IMR-90 (cell line): ENCODE measurements at regions not wholly inside any gene's neighbourhood (a gene's known extent, or its start where the extent isn't known, plus 50 kb on each side); places are given as distances from the start of the nearest gene placed in this dataset.

Experiments
- ATAC-seq: fragments of 200-7000 bp; cut with Tn5 transposase; 2 replicates; pipeline ENCODE4 v1.9.1; 2020; ENCODE audit warnings: low read depth, mild to moderate bottlenecking, moderate library complexity
- BruUV-seq: library from RNA; stranded (reverse); fragments of 400-500 nt; replicated peaks from 2 replicates; lab custom pipeline; 2021; lab: Mats Ljungman, UMichigan
- CTCF ChIA-PET: fragments of 300-600 bp; formaldehyde crosslinking; extraction: SDS; loops from one replicate; lab custom pipeline; 2021; ENCODE audit warnings: antibody characterized with exemption; lab: Yijun Ruan, JAX
- POLR2A ChIA-PET: fragments of 300-600 bp; sonication (Branson Sonifier 250); formaldehyde crosslinking; loops from one replicate; lab custom pipeline; 2022; ENCODE audit warnings: antibody characterized with exemption; ENCODE audit not compliant: unreplicated experiment; lab: Charles Lee
- DNase-seq: peaks from one replicate; pipeline ENCODE4 v3.0.0; 2013
- H2AFZ ChIP-seq: replicated peaks from 2 replicates; pipeline ENCODE3; 2013; ENCODE audit warnings: low read length, mild to moderate bottlenecking; ENCODE audit not compliant: poor library complexity
- H2AK5ac ChIP-seq: 2 replicates; pipeline ENCODE4 v1.6.1; 2013; ENCODE audit warnings: low read depth, low read length, inconsistent platforms
- H2AK9ac ChIP-seq: replicated peaks from 2 replicates; pipeline ENCODE3; 2013; ENCODE audit warnings: mild to moderate bottlenecking, low read depth, low read length, moderate library complexity; ENCODE audit not compliant: poor library complexity
- H2BK120ac ChIP-seq: 2 replicates; pipeline ENCODE4 v1.6.1; 2013; ENCODE audit warnings: low read depth, low read length, inconsistent platforms
- H2BK15ac ChIP-seq: 3 replicates; pipeline ENCODE4 v1.6.1; 2013; ENCODE audit warnings: low read depth, low read length, inconsistent platforms
- H2BK20ac ChIP-seq: 2 replicates; pipeline ENCODE4 v1.6.1; 2013; ENCODE audit warnings: low read depth, mild to moderate bottlenecking, inconsistent platforms, low read length, moderate library complexity
- H2BK5ac ChIP-seq: 2 replicates; pipeline ENCODE4 v1.6.1; 2013; ENCODE audit warnings: mild to moderate bottlenecking, low read depth, low read length, inconsistent platforms; ENCODE audit not compliant: poor library complexity, severe bottlenecking
- H3K14ac ChIP-seq: replicated peaks from 2 replicates; pipeline ENCODE4 v1.6.1; 2013; ENCODE audit warnings: low read depth, low read length, inconsistent platforms
- H3K18ac ChIP-seq: 2 replicates; pipeline ENCODE4 v1.6.1; 2013; ENCODE audit warnings: low read depth, low read length, control low read depth
- H3K23ac ChIP-seq: 2 replicates; pipeline ENCODE4 v1.6.1; 2013; ENCODE audit warnings: low read depth, low read length, inconsistent platforms
- H3K27ac ChIP-seq: 2 replicates; pipeline ENCODE4 v1.5.1; 2013; ENCODE audit warnings: mild to moderate bottlenecking, control low read depth, low read length; ENCODE audit not compliant: insufficient read depth
- H3K27me3 ChIP-seq: 2 replicates; pipeline ENCODE4 v1.6.1; 2013; ENCODE audit warnings: low read length; ENCODE audit not compliant: control insufficient read depth, insufficient read depth
- H3K36me3 ChIP-seq: 2 replicates; pipeline ENCODE4 v1.6.1; 2013; ENCODE audit warnings: low read length, mixed read lengths; ENCODE audit not compliant: control insufficient read depth, insufficient read depth
- H3K4ac ChIP-seq: 2 replicates; pipeline ENCODE4 v1.6.1; 2013; ENCODE audit warnings: low read depth, low read length, inconsistent platforms
- H3K4me1 ChIP-seq: 2 replicates; pipeline ENCODE4 v1.6.1; 2013; ENCODE audit warnings: low read length, mixed read lengths; ENCODE audit not compliant: control insufficient read depth, insufficient read depth
- H3K4me2 ChIP-seq: 2 replicates; pipeline ENCODE4 v1.6.1; 2013; ENCODE audit warnings: low read depth, mild to moderate bottlenecking, control low read depth, low read length, moderate library complexity
- H3K4me3 ChIP-seq: 2 replicates; pipeline ENCODE4 v1.5.1; 2013; ENCODE audit warnings: low read depth, mild to moderate bottlenecking, control low read depth, low read length, moderate library complexity; ENCODE audit not compliant: insufficient read depth
- H3K56ac ChIP-seq: 2 replicates; pipeline ENCODE4 v1.6.1; 2013; ENCODE audit warnings: low read length, inconsistent platforms; ENCODE audit not compliant: insufficient read depth; ENCODE audit errors: extremely low read depth
- H3K79me1 ChIP-seq, 2 experiments: 2 replicates each; pipeline ENCODE4 v1.6.1; 2013; ENCODE audit warnings: low read length in 2 of 2, inconsistent platforms in 1 of 2, low read depth in 1 of 2
- H3K9ac ChIP-seq: 2 replicates; pipeline ENCODE4 v1.6.1; 2013; ENCODE audit warnings: low read depth, low read length, control low read depth
- H3K9me1 ChIP-seq: 2 replicates; pipeline ENCODE4 v1.6.1; 2013; ENCODE audit warnings: low read length, inconsistent platforms; ENCODE audit not compliant: insufficient read depth
- H3K9me3 ChIP-seq: 2 replicates; pipeline ENCODE4 v1.6.1; 2013; ENCODE audit warnings: low read length; ENCODE audit not compliant: control insufficient read depth, insufficient read depth
- H4K20me1 ChIP-seq: 2 replicates; pipeline ENCODE4 v1.6.1; 2013; ENCODE audit warnings: low read length, inconsistent platforms; ENCODE audit not compliant: insufficient read depth
- H4K5ac ChIP-seq: 2 replicates; pipeline ENCODE4 v1.6.1; 2013; ENCODE audit warnings: mild to moderate bottlenecking, low read depth, low read length, control low read depth
- H4K8ac ChIP-seq, 2 experiments: 2 replicates each; pipeline ENCODE4 v1.6.1; 2013; ENCODE audit warnings: low read depth in 2 of 2, low read length in 2 of 2, control low read depth in 1 of 2, inconsistent platforms in 1 of 2
- H4K91ac ChIP-seq: 2 replicates; pipeline ENCODE4 v1.6.1; 2013; ENCODE audit warnings: low read depth, low read length, inconsistent platforms; ENCODE audit not compliant: insufficient read depth
- BHLHE40 ChIP-seq: fragments of 150-350 bp; IDR thresholded peaks from 2 replicates; pipeline ENCODE4 v1.6.1; 2016; ENCODE audit warnings: mild to moderate bottlenecking, low read depth, low read length
- CEBPB ChIP-seq: IDR thresholded peaks from 2 replicates; pipeline ENCODE4 v1.6.1; 2012; ENCODE audit warnings: low read depth, low read length, improper control_type of control experiment
- CHD1 ChIP-seq: IDR thresholded peaks from 2 replicates; pipeline ENCODE4 v1.6.1; 2012; ENCODE audit warnings: low read depth, low read length, improper control_type of control experiment
- FOS ChIP-seq: fragments of 150-350 bp; IDR thresholded peaks from 2 replicates; pipeline ENCODE4 v1.6.1; 2016; ENCODE audit warnings: low read depth, low read length
- MAFK ChIP-seq: IDR thresholded peaks from 2 replicates; pipeline ENCODE4 v1.6.1; 2012; ENCODE audit warnings: low read depth, low read length, improper control_type of control experiment
- MAZ ChIP-seq: IDR thresholded peaks from 2 replicates; pipeline ENCODE4 v1.6.1; 2012; ENCODE audit warnings: low read depth, mild to moderate bottlenecking, low read length, improper control_type of control experiment, moderate library complexity, borderline replicate concordance
- MXI1 ChIP-seq: IDR thresholded peaks from 2 replicates; pipeline ENCODE4 v1.6.1; 2012; ENCODE audit warnings: low read depth, mild to moderate bottlenecking, low read length, moderate library complexity, borderline replicate concordance
- NFE2L2 ChIP-seq: fragments of 150-350 bp; IDR thresholded peaks from 2 replicates; pipeline ENCODE4 v1.6.1; 2016; ENCODE audit warnings: low read depth, mild to moderate bottlenecking, low read length
- POLR2A ChIP-seq: IDR thresholded peaks from 2 replicates; pipeline ENCODE4 v1.6.1; 2012; ENCODE audit warnings: mild to moderate bottlenecking, low read depth, low read length
- RAD21 ChIP-seq: IDR thresholded peaks from 2 replicates; pipeline ENCODE4 v1.6.1; 2012; ENCODE audit warnings: low read length, improper control_type of control experiment
- RCOR1 ChIP-seq: IDR thresholded peaks from 2 replicates; pipeline ENCODE4 v1.6.1; 2012; ENCODE audit warnings: mild to moderate bottlenecking, low read length, improper control_type of control experiment; ENCODE audit not compliant: insufficient replicate concordance
- RFX5 ChIP-seq: IDR thresholded peaks from 2 replicates; pipeline ENCODE4 v1.8.0; 2012; ENCODE audit warnings: low read depth, mild to moderate bottlenecking, low read length, moderate library complexity
- SMC3 ChIP-seq: fragments of 150-350 bp; IDR thresholded peaks from 2 replicates; pipeline ENCODE4 v1.6.1; 2016; ENCODE audit warnings: low read depth, mild to moderate bottlenecking, antibody characterized with exemption, low read length, moderate library complexity
- WGBS, 2 experiments: methylation state at CpG; one replicate each; pipeline versions ENCODE4 v1.1.5 to v1.1.7; 2013; ENCODE audit warnings: missing lambda C conversion rate in 2 of 2; ENCODE audit not compliant: insufficient read length in 1 of 2; ENCODE audit errors: extremely low coverage in 2 of 2; 5-methylcytosine and 5-hydroxymethylcytosine counted together
- dilution Hi-C: fragments of 300-500 bp; cut with HindIII; formaldehyde crosslinking; loops from one replicate; pipeline ENCODE4 v1.14.3; 2018; ENCODE audit warnings: low sequenced_read_pairs; ENCODE audit not compliant: unreplicated experiment
- in situ Hi-C: fragments of 300-500 bp; cut with MboI; formaldehyde crosslinking; loops from 3 replicates; pipeline ENCODE4 v1.14.3; 2019; ENCODE audit warnings: low sequenced_read_pairs, inconsistent platforms, mixed read lengths
- intact Hi-C: fragments of 100-400 bp; cut with micrococcal nuclease; formaldehyde crosslinking; loops from 2 replicates; pipeline ENCODE4 v1.10.0; 2022
- TF ChIP-seq, protein P1 (sequence below): fragments of 150-350 bp; IDR thresholded peaks from 2 replicates; pipeline ENCODE4 v1.6.1; 2016; ENCODE audit warnings: low read depth, mild to moderate bottlenecking, low read length, moderate library complexity, borderline replicate concordance
- TF ChIP-seq, protein P2 (sequence below): conservative IDR thresholded peaks from 2 replicates; pipeline ENCODE4 v1.5.1; 2012; ENCODE audit warnings: mild to moderate bottlenecking, low read depth, low read length, improper control_type of control experiment
- TF ChIP-seq, protein P3 (sequence below): fragments of 150-350 bp; IDR thresholded peaks from 2 replicates; pipeline ENCODE4 v1.6.1; 2017; ENCODE audit warnings: mild to moderate bottlenecking, antibody characterized with exemption, low read length, low read depth

- H3K27me3 ChIP-seq = no peaks in the 10 kb centered on the region; the same call in 1 of the 2 replicates
- H3K27ac ChIP-seq = no peak overlapping the region
- DNase-seq = no peak
- no peaks in the 10 kb centered on the region for H3K79me1 ChIP-seq
- no peaks in the 10 kb centered on the region for H3K9me3 ChIP-seq
- no peak overlapping the region for H3K4ac ChIP-seq
- H3K56ac ChIP-seq = no peak overlapping the region
- WGBS, 2 experiments = no CpG with 5 or more reads among the region's 1 CpG
- no peak overlapping the region for H2AK9ac ChIP-seq
- no peak overlapping the region for H2BK15ac ChIP-seq
- ChIA-PET POLR2A (no interaction called here), CTCF (no interaction called here)
- no peak overlapping the region for H3K14ac ChIP-seq
- H3K36me3 ChIP-seq = no peaks in the 10 kb centered on the region
- no peaks in the 10 kb centered on the region for H3K9me1 ChIP-seq
- TF ChIP-seq CEBPB (no peak), RCOR1 (no peak), RAD21 (no peak), NFE2L2 (no peak), BHLHE40 (no peak), POLR2A (no peak), MAZ (no peak), FOS (no peak), SMC3 (no peak), RFX5 (no peak), MAFK (no peak), CHD1 (no peak), MXI1 (no peak)
- TF ChIP-seq, protein P1, sequence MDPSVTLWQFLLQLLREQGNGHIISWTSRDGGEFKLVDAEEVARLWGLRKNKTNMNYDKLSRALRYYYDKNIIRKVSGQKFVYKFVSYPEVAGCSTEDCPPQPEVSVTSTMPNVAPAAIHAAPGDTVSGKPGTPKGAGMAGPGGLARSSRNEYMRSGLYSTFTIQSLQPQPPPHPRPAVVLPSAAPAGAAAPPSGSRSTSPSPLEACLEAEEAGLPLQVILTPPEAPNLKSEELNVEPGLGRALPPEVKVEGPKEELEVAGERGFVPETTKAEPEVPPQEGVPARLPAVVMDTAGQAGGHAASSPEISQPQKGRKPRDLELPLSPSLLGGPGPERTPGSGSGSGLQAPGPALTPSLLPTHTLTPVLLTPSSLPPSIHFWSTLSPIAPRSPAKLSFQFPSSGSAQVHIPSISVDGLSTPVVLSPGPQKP = no peak
- TF ChIP-seq, protein P2, sequence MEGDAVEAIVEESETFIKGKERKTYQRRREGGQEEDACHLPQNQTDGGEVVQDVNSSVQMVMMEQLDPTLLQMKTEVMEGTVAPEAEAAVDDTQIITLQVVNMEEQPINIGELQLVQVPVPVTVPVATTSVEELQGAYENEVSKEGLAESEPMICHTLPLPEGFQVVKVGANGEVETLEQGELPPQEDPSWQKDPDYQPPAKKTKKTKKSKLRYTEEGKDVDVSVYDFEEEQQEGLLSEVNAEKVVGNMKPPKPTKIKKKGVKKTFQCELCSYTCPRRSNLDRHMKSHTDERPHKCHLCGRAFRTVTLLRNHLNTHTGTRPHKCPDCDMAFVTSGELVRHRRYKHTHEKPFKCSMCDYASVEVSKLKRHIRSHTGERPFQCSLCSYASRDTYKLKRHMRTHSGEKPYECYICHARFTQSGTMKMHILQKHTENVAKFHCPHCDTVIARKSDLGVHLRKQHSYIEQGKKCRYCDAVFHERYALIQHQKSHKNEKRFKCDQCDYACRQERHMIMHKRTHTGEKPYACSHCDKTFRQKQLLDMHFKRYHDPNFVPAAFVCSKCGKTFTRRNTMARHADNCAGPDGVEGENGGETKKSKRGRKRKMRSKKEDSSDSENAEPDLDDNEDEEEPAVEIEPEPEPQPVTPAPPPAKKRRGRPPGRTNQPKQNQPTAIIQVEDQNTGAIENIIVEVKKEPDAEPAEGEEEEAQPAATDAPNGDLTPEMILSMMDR = no peak
- TF ChIP-seq, protein P3, sequence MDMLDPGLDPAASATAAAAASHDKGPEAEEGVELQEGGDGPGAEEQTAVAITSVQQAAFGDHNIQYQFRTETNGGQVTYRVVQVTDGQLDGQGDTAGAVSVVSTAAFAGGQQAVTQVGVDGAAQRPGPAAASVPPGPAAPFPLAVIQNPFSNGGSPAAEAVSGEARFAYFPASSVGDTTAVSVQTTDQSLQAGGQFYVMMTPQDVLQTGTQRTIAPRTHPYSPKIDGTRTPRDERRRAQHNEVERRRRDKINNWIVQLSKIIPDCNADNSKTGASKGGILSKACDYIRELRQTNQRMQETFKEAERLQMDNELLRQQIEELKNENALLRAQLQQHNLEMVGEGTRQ = no peak
- H2BK5ac ChIP-seq = no peak overlapping the region
- no peak overlapping the region for H3K4me2 ChIP-seq
- no peak overlapping the region for H3K23ac ChIP-seq
- H2BK120ac ChIP-seq = no peak overlapping the region
- no peak overlapping the region for H3K18ac ChIP-seq
- intact Hi-C loops = no loop called here
- BruUV-seq = no TSS peak
- no peak overlapping the region for H4K91ac ChIP-seq
- no peak overlapping the region for H4K5ac ChIP-seq
- no peak overlapping the region for H2AK5ac ChIP-seq
- H3K4me1 ChIP-seq = no peaks in the 10 kb centered on the region
- no peak for ATAC-seq
- in situ Hi-C loops = no loop called here
- dilution Hi-C loops = no loop called here
- H4K20me1 ChIP-seq = no peaks in the 10 kb centered on the region
- H4K8ac ChIP-seq = no peak overlapping the region
- no peak overlapping the region for H2BK20ac ChIP-seq
- H3K4me3 ChIP-seq = no peak overlapping the region
- H3K9ac ChIP-seq = no peak overlapping the region
- no peak overlapping the region for H2AFZ ChIP-seq
Measured at GRCh38 chr6:82506526-82506925, 142.9 kb downstream of the TPBG start.
